Panc1 (cell line): ENCODE measurements at regions not wholly inside any gene's neighbourhood (a gene's known extent, or its start where the extent isn't known, plus 50 kb on each side); places are given as distances from the start of the nearest gene placed in this dataset.
A peak's percentile ranks its signal among the peaks of the same experiment; 100 is the strongest.

Source experiments
- ATAC-seq: fragments of 200-7000 bp; cut with Tn5 transposase; 2 replicates; pipeline ENCODE4 v1.9.1; 2020; ENCODE audit warnings: mild to moderate bottlenecking, moderate library complexity
- BruUV-seq: library from RNA; stranded (reverse); fragments of 400-500 nt; replicated peaks from 2 replicates; lab custom pipeline; 2021; lab: Mats Ljungman, UMichigan
- CTCF ChIA-PET: fragments of 300-600 bp; sonication (Branson Sonifier 250); formaldehyde crosslinking; loops from one replicate; lab custom pipeline; 2022; ENCODE audit warnings: antibody characterized with exemption; lab: Charles Lee
- POLR2A ChIA-PET: fragments of 300-600 bp; sonication (Branson Sonifier 250); formaldehyde crosslinking; loops from one replicate; lab custom pipeline; 2022; ENCODE audit warnings: antibody characterized with exemption; lab: Charles Lee
- DNase-seq: peaks from one replicate; pipeline ENCODE4 v3.0.0-alpha.2; 2010; ENCODE audit warnings: low read depth, low spot score
- H3K27ac ChIP-seq: 2 replicates; pipeline ENCODE4 v1.5.1; 2011; ENCODE audit warnings: mild to moderate bottlenecking, low read length, inconsistent platforms
- H3K27me3 ChIP-seq: fragments of 200-500 bp; sonication (Bioruptor generic); 2 replicates; pipeline ENCODE4 v1.6.0; 2014; ENCODE audit warnings: low read length, inconsistent platforms; ENCODE audit not compliant: control insufficient read depth, insufficient read depth
- H3K36me3 ChIP-seq: fragments of 200-500 bp; sonication (Bioruptor generic); 2 replicates; pipeline ENCODE4 v1.5.1; 2014; ENCODE audit warnings: inconsistent platforms, mild to moderate bottlenecking, low read length, moderate library complexity; ENCODE audit not compliant: control insufficient read depth, insufficient read depth
- H3K4me1 ChIP-seq: 2 replicates; pipeline ENCODE4 v1.5.1; 2011; ENCODE audit warnings: inconsistent platforms, mild to moderate bottlenecking, low read length, moderate library complexity; ENCODE audit not compliant: control insufficient read depth, insufficient read depth
- H3K4me3 ChIP-seq, 2 experiments: 2 replicates each; pipeline ENCODE4 v1.5.1; 2011 to 2012; ENCODE audit warnings: low read depth in 2 of 2, low read length in 2 of 2, mild to moderate bottlenecking in 2 of 2, inconsistent platforms in 1 of 2, moderate library complexity in 1 of 2
- H3K9me3 ChIP-seq: fragments of 200-500 bp; sonication (Bioruptor generic); 2 replicates; pipeline ENCODE4 v1.5.1; 2014; ENCODE audit warnings: low read depth, mild to moderate bottlenecking, inconsistent platforms, low read length, moderate library complexity; ENCODE audit not compliant: control insufficient read depth, insufficient read depth
- CTCF ChIP-seq: fragments of 450-650 bp; IDR thresholded peaks from 2 replicates; pipeline ENCODE4 v1.5.1; 2017; ENCODE audit warnings: mild to moderate bottlenecking
- POLR2AphosphoS5 ChIP-seq: IDR thresholded peaks from 2 replicates; pipeline ENCODE4 v1.6.1; 2012; ENCODE audit warnings: mild to moderate bottlenecking, low read depth, low read length, moderate library complexity
- REST ChIP-seq, 2 experiments: IDR thresholded peaks; 2 replicates each; pipeline ENCODE4 v1.6.1; 2011 to 2012; ENCODE audit warnings: low read depth in 2 of 2, control low read depth in 1 of 2, low read length in 1 of 2, mild to moderate bottlenecking in 1 of 2, moderate library complexity in 1 of 2; ENCODE audit not compliant: insufficient read depth in 1 of 2
- SIN3A ChIP-seq: IDR thresholded peaks from 2 replicates; pipeline ENCODE4 v1.6.1; 2012; ENCODE audit warnings: low read depth, mild to moderate bottlenecking, low read length, moderate library complexity, borderline replicate concordance; ENCODE audit not compliant: insufficient read depth
- TCF7L2 ChIP-seq: IDR thresholded peaks from 2 replicates; pipeline ENCODE4 v1.6.1; 2011; ENCODE audit warnings: mild to moderate bottlenecking, low read depth, low read length, inconsistent platforms
- in situ Hi-C: cut with HindIII; loops from 2 replicates; pipeline ENCODE4 v1.10.0; 2016; ENCODE audit warnings: low sequenced_read_pairs, low pct_unique_long_range_greater_than_20kb
- intact Hi-C: fragments of 100-400 bp; cut with micrococcal nuclease; formaldehyde crosslinking; loops from one replicate; pipeline ENCODE4 v1.10.0; 2022; ENCODE audit not compliant: unreplicated experiment

GRCh38 chr4:141860974-141861373 lies 224.6 kb downstream of the IL15 start:
- Histone ChIP-seq H3K4me1 (no peaks in the 10 kb centered on the region), H3K36me3 (no peaks in the 10 kb centered on the region), H3K27me3 (no peaks in the 10 kb centered on the region), H3K4me3 (no peak overlapping the region), H3K27ac (no peak overlapping the region), H3K9me3 (no peaks in the 10 kb centered on the region)
- intact Hi-C loops (no loop called here), in situ Hi-C loops (no loop called here)
- ChIA-PET POLR2A (no interaction called here), CTCF (no interaction called here)
- TF ChIP-seq CTCF, result peak; percentile 10; the same call in 1 of the 2 replicates
- no peak for TF ChIP-seq POLR2AphosphoS5
- DNase-seq (no peak), ATAC-seq (no peak)
- BruUV-seq, result no TSS peak

- POLR2A ChIA-PET, result no interaction called here
- Histone ChIP-seq H3K27me3 (no peaks in the 10 kb centered on the region), H3K9me3 (no peaks in the 10 kb centered on the region), H3K27ac (no peak overlapping the region), H3K4me3 (no peak overlapping the region), H3K4me1 (no peaks in the 10 kb centered on the region), H3K36me3 (no peaks in the 10 kb centered on the region)
- in situ Hi-C loops, result no loop called here
- CTCF ChIA-PET, result no interaction called here
- TF ChIP-seq TCF7L2 (no peak), CTCF (no peak), SIN3A (no peak), POLR2AphosphoS5 (no peak), REST (IDR thresholded peaks at IDR 0.05; ENCODE audit: insufficient read depth in 1 of 2, low read depth in 2 of 2, low read length in 1 of 2) (no peak)
- no TSS peak for BruUV-seq
- DNase-seq (no peak), ATAC-seq (no peak)
- intact Hi-C loops, result no loop called here
Measured at GRCh38 chr4:141870152-141870551, 233.8 kb downstream of the IL15 start.
